Transverse colon (tissue), 4 donors: ENCODE measurements at regions not wholly inside any gene's neighbourhood (a gene's known extent, or its start where the extent isn't known, plus 50 kb on each side); places are given as distances from the start of the nearest gene placed in this dataset.

Experiments used
- CTCF ChIP-seq, 5 experiments: fragments of 200-600 bp in 3 of 5; fragments of 450-650 bp in 2 of 5; sonication (generic) in 3 of 5; IDR thresholded peaks; 1 replicate in 2 of 5; 2 replicates in 3 of 5; pipeline ENCODE4 v1.5.1; 2016 to 2017; ENCODE audit warnings: antibody characterized with exemption in 5 of 5, inconsistent platforms in 3 of 5, mild to moderate bottlenecking in 2 of 5, moderate library complexity in 1 of 5
- POLR2AphosphoS5 ChIP-seq, 3 donors: sonication (generic); formaldehyde crosslinking; IDR thresholded peaks; one replicate each; pipeline ENCODE4 v1.6.1; 2016; ENCODE audit warnings: antibody characterized with exemption in 3 of 3

GRCh38 chr21:41676198-41676597 lies 90.7 kb downstream of the RIPK4 start:
- TF ChIP-seq CTCF (IDR thresholded peaks at IDR 0.05) = no peak
- TF ChIP-seq POLR2AphosphoS5 (IDR thresholded peaks at IDR 0.05) = no peak
